ACC112 (cell line): ENCODE measurements at regions not wholly inside any gene's neighbourhood (a gene's known extent, or its start where the extent isn't known, plus 50 kb on each side); places are given as distances from the start of the nearest gene placed in this dataset.

Experiments used
- H2AFZ ChIP-seq: fragments of 200-600 bp; sonication (generic); one replicate; pipeline ENCODE4 v1.6.0; 2017; ENCODE audit warnings: antibody characterized with exemption, low read length; ENCODE audit not compliant: unreplicated experiment
- H3K27ac ChIP-seq: fragments of 200-600 bp; sonication (generic); 2 replicates; pipeline ENCODE4 v1.5.1; 2014; ENCODE audit warnings: low read depth, mild to moderate bottlenecking, antibody characterized with exemption, low read length, moderate library complexity
- H3K27me3 ChIP-seq: fragments of 200-600 bp; sonication (generic); 2 replicates; pipeline ENCODE4 v1.6.1; 2014; ENCODE audit warnings: mild to moderate bottlenecking, antibody characterized with exemption, low read length, moderate library complexity, mixed read lengths; ENCODE audit not compliant: insufficient read depth
- H3K36me3 ChIP-seq: fragments of 200-600 bp; sonication (generic); 2 replicates; pipeline ENCODE4 v1.6.1; 2016; ENCODE audit warnings: mild to moderate bottlenecking, antibody characterized with exemption, low read length, moderate library complexity, mixed read lengths; ENCODE audit not compliant: insufficient read depth
- H3K4me1 ChIP-seq: fragments of 200-600 bp; sonication (generic); one replicate; pipeline ENCODE4 v1.6.1; 2016; ENCODE audit warnings: low read length, mixed read lengths; ENCODE audit not compliant: insufficient read depth, unreplicated experiment, control insufficient read depth
- H3K4me3 ChIP-seq: fragments of 200-600 bp; sonication (generic); 2 replicates; pipeline ENCODE4 v1.5.1; 2014; ENCODE audit warnings: mild to moderate bottlenecking, low read depth, low read length
- H3K79me2 ChIP-seq: fragments of 200-600 bp; sonication (generic); one replicate; pipeline ENCODE4 v1.6.0; 2016; ENCODE audit warnings: low read length; ENCODE audit not compliant: control insufficient read depth, unreplicated experiment, insufficient read depth

DNA sequence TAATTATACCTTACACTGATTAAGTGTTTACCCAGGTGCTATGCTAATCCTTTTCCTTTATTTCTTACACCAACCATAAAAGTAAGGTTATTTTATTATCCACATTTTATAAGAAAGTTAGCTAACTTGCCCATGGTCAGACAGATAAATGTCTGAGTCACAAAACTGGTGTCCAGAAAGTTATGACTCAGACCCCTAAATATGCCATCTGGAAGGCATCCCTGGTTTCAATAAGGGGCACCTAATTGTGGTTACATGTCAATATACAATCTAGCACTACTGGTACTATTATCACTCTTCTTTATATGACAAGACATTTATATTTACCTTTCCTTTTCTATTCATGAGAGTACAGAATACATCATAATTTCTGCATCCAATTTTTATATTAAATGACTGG, 496.5 kb upstream of the ADGRL2 start:
- H3K79me2 ChIP-seq, result no peaks in the 10 kb centered on the region
- H2AFZ ChIP-seq, result no peak overlapping the region
- H3K36me3 ChIP-seq, result no peaks in the 10 kb centered on the region
- peaks cover 17% of the 10 kb centered on the region for H3K4me1 ChIP-seq
- H3K4me3 ChIP-seq, result no peak overlapping the region
- no peaks in the 10 kb centered on the region for H3K27me3 ChIP-seq
- H3K27ac ChIP-seq, result no peak overlapping the region

DNA sequence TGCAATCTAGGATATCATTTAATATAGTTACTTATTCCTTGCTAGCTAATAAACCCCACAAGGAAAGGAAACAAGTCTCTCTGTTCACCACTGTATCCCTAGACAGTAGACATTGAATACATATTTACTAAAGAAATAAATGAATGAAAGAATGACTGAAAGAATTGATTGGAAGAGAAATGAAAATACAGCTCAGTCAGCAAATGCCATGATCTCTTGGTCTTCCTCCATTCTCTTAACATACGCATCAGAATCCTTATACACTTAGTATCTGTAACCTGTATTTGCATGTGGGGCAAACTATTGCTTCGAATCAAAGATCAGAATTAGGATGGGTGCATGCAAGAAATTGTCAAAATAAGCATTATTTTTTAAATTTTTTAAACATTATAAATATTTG, 500.8 kb upstream of the ADGRL2 start:
- Histone ChIP-seq H3K36me3 (no peaks in the 10 kb centered on the region), H3K27ac (no peak overlapping the region), H2AFZ (no peak overlapping the region), H3K79me2 (no peaks in the 10 kb centered on the region), H3K4me3 (no peak overlapping the region), H3K4me1 (peaks cover 13% of the 10 kb centered on the region), H3K27me3 (no peaks in the 10 kb centered on the region)

DNA sequence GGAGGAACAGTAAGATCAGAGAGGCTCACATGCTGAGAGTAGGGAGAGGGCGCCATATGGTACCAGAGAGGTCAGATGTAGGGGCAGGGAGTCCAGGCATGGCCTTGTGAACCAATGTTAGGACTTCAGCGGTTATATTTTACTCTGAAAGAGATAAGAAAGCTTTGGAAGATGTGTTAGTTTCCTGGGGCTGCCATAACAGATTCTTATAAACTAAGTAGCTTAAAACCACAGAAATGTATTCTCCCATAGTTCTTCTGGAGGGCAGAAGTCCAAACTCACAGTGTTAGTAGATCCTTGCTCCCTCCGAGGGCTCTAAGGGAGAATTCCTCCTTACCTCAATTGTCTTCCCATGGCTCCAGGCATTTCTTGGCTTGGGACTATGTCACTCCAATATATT, 502.5 kb upstream of the ADGRL2 start:
- Histone ChIP-seq H3K36me3 (no peaks in the 10 kb centered on the region), H2AFZ (no peak overlapping the region), H3K27me3 (no peaks in the 10 kb centered on the region), H3K4me3 (no peak overlapping the region), H3K79me2 (no peaks in the 10 kb centered on the region), H3K27ac (no peak overlapping the region), H3K4me1 (no peaks in the 10 kb centered on the region)

DNA sequence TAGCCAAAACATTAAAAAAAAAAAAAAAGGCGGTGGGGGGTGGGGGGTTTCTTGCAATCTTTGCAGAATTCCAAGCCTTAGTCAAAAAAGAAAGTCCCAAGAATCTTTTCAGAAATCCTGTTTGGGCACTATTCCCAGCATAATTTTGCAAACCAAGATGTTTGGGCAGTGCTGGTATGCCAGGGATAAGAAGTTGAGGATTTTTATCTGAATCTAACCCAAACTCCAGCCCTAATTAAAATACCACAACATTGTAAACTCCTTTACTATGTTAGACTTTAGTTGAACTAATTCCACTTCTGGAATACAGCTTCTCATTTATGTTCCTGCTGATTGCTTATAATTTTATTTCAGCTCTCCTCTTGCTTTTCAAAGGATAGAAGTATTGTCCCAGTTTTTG, 504.1 kb upstream of the ADGRL2 start:
- Histone ChIP-seq H3K36me3 (no peaks in the 10 kb centered on the region), H3K27me3 (no peaks in the 10 kb centered on the region), H3K4me3 (no peak overlapping the region), H3K79me2 (no peaks in the 10 kb centered on the region), H3K27ac (no peak overlapping the region), H3K4me1 (no peaks in the 10 kb centered on the region), H2AFZ (no peak overlapping the region)

DNA sequence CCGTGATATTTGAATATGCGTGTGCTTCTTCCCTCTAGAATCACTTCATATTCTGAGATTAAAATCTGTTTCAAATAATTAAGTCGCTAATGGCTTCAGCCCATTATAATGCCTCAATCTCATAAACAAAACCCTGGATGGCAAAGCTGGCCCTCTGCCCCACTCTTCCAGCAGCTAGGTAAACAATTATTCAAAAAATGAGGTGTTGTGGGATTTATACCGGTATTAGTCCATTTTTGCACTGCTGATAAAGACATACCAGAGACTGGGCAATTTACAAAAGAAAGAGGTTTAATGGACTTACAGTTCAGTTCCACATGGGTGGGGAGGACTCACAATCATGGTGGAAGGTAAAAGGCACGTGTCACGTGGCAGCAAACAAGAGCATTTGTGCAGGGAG, 510.4 kb upstream of the ADGRL2 start:
- no peaks in the 10 kb centered on the region for H3K36me3 ChIP-seq
- no peak overlapping the region for H2AFZ ChIP-seq
- H3K27ac ChIP-seq, result no peak overlapping the region
- no peaks in the 10 kb centered on the region for H3K4me1 ChIP-seq
- H3K4me3 ChIP-seq, result no peak overlapping the region
- no peaks in the 10 kb centered on the region for H3K27me3 ChIP-seq
- no peaks in the 10 kb centered on the region for H3K79me2 ChIP-seq

DNA sequence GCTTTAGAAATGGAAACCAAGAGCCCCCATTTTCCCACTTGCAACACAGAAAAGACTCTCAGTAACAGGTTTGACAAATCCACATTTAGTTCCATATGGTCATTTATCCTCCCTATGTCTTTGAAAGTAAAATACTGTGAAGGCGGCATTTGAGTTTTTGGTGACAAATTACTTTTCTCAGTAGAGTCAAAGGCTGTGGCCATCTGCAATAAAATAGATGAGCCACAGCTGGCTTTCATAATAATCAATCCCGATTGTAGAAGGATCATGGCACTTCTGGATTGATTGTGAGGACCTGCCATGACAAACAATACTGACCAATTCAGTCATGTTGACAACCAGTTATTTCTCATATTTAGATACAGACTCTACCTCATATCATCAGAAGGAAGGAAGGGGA, 512.0 kb upstream of the ADGRL2 start:
- no peaks in the 10 kb centered on the region for H3K79me2 ChIP-seq
- H3K27me3 ChIP-seq, result no peaks in the 10 kb centered on the region

GRCh38 chr1:81287411-81288080, 513.2 kb upstream of the ADGRL2 start:
- no peaks in the 10 kb centered on the region for H3K4me1 ChIP-seq
- H3K4me3 ChIP-seq, result no peak overlapping the region
- no peak overlapping the region for H3K27ac ChIP-seq
- peak overlapping the region; percentile 14 for H2AFZ ChIP-seq
- H3K27me3 ChIP-seq, result no peaks in the 10 kb centered on the region
- H3K79me2 ChIP-seq, result no peaks in the 10 kb centered on the region
- H3K36me3 ChIP-seq, result no peaks in the 10 kb centered on the region

More for the DNA sequence above, 512.0 kb upstream of the ADGRL2 start:
- Histone ChIP-seq H2AFZ (no peak overlapping the region), H3K36me3 (no peaks in the 10 kb centered on the region), H3K4me3 (no peak overlapping the region), H3K27ac (no peak overlapping the region), H3K4me1 (no peaks in the 10 kb centered on the region)

- Histone ChIP-seq H3K27ac (no peak overlapping the region), H3K79me2 (no peaks in the 10 kb centered on the region), H3K4me1 (no peaks in the 10 kb centered on the region), H3K4me3 (no peak overlapping the region), H2AFZ (peak overlapping the region; percentile 51), H3K27me3 (no peaks in the 10 kb centered on the region), H3K36me3 (no peaks in the 10 kb centered on the region)
Measured at GRCh38 chr1:81270051-81270450, 530.7 kb upstream of the ADGRL2 start.

DNA sequence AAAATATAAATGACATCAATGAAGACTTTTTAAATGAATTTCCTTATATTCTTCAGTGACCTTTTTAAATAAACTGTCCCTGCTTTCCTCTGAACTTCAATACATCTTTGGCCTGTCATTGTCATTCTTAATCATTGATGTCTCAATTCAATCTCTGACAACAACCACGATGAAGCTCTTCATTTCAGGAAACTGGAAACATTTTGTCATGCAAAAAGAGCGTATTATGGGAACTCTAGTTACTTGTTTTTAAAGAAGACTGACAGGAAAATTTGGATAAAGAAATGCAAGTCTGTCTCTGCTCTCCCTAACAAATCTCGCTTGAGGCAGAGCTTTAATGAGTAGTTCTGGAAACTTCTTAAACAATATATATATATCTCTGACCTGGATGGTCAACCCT, 535.8 kb upstream of the ADGRL2 start:
- Histone ChIP-seq H3K4me3 (no peak overlapping the region), H2AFZ (peak overlapping the region; percentile 48), H3K36me3 (no peaks in the 10 kb centered on the region), H3K27me3 (no peaks in the 10 kb centered on the region), H3K79me2 (no peaks in the 10 kb centered on the region), H3K4me1 (no peaks in the 10 kb centered on the region), H3K27ac (no peak overlapping the region)

DNA sequence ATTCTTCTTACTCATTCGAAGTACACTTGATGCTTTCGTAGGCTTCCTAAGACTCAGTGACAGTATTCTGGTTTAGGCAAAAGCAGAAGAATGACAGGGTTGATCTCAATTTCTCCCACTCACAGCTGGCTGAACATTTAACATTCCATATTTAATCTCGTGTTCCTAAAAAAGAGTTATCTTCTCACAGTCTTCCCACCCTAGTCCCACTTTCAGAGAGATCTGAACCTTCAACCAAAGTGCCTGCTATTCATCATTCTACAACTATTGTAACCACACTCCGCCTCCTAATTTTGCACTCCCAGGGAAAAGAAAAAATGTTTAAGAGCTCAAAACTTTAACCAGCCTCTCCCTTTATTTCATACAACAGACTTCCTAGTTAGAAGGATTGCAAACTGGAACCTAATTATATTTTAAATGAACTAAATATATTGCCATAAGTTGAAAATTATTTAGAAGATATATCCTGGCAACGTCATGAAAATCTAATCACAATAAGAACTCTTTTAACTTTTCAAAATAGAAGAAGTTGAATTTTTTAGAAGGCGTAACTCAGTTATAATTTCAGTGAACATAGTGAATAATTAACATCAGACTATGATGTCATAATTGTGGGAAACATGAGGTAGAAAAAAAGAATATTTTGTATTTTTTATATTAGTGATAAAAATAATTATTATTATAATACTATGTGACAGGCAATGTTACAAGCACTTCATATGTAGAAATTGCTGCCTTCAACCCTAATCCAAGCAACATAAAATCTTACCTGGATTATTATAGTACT, 540.9 kb upstream of the ADGRL2 start:
- Histone ChIP-seq H3K4me1 (peaks cover 4% of the 10 kb centered on the region), H3K27me3 (no peaks in the 10 kb centered on the region), H3K27ac (no peak overlapping the region), H3K36me3 (no peaks in the 10 kb centered on the region), H3K79me2 (no peaks in the 10 kb centered on the region), H3K4me3 (no peak overlapping the region), H2AFZ (no peak overlapping the region)

DNA sequence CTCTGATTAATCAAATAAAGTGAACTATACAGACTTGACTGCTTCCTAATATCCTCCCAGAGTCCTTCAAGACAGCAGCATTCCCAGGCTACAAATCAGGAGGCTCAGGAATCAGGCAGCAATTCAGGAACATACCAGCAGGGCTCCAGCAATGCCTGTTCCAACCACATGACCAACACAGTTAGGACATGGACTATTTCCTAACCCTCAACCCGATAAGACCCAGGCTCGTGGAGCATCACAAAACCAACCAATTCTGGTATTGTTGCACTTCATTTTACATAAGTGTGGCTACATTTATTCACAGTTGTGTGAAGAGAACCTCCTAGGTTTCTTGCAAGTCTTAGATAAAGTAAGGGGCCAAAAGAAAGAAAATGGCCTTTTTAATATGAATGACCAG, 546.2 kb upstream of the ADGRL2 start:
- Histone ChIP-seq H2AFZ (no peak overlapping the region), H3K27me3 (no peaks in the 10 kb centered on the region), H3K27ac (no peak overlapping the region), H3K36me3 (no peaks in the 10 kb centered on the region), H3K4me1 (peaks cover 4% of the 10 kb centered on the region), H3K4me3 (no peak overlapping the region), H3K79me2 (no peaks in the 10 kb centered on the region)
